MM.1S (cell line): ENCODE measurements at regions not wholly inside any gene's neighbourhood (a gene's known extent, or its start where the extent isn't known, plus 50 kb on each side); places are given as distances from the start of the nearest gene placed in this dataset.

Source experiments
- CTCF ChIP-seq: fragments of 300-600 bp; sonication (generic); IDR thresholded peaks from 2 replicates; pipeline ENCODE4 v1.5.1; 2016; ENCODE audit warnings: antibody characterized with exemption, low read length, mixed read lengths
- EZH2 ChIP-seq: fragments of 300-600 bp; sonication (generic); optimal IDR thresholded peaks from 2 replicates; pipeline ENCODE3; 2017; ENCODE audit warnings: low read depth, mild to moderate bottlenecking, antibody characterized with exemption, low read length, mixed read lengths

- no peak for TF ChIP-seq CTCF
- no peak for TF ChIP-seq EZH2
Observed at GRCh38 chr4:146098397-146098796, 77.1 kb upstream of the LSM6 start.
